HG02973 (cell line): ENCODE measurements at regions not wholly inside any gene's neighbourhood (a gene's known extent, or its start where the extent isn't known, plus 50 kb on each side); places are given as distances from the start of the nearest gene placed in this dataset.
A peak's percentile ranks its signal among the peaks of the same experiment; 100 is the strongest.

ENCODE experiments used
- ATAC-seq: cut with Tn5 transposase; IDR thresholded peaks from one replicate; pipeline ENCODE4 v1.9.1; 2021; ENCODE audit warnings: moderate library complexity; ENCODE audit not compliant: unreplicated experiment

DNA sequence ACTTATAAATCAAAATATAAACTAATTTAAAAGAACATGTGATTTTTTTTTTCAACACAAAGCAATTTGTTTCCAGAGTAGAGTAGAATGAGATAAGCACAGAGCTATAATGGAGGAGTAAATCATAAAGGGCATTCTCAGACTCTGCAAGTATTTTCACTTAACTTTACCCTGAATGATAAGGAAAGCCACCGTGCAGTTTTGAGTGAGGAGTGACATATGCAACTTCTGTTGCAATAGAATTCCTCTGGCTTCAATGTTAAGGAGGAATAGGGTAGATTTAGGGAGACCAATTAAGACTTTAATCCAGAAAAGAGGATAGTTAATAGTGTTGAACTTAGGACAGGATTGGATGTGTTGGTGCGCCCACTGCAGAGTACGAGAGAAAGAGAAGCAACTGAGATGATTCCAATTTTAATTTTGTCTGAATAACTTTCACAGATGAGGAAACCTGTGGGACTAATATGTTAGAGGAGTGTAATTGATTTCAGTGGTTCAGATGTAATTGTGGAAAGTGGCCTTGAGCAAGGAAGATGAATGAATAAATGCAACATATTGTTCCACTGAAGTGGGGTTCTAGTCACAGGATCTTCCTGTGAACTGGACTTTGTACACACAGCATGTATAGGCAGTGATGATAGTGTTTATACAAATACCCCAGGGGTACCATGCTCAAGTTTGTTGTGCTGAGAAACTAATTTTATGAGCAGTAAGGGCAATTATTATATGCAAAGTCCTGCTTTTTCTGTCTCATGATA lies 255.5 kb upstream of the ANO3 start:
- no peak for ATAC-seq

DNA sequence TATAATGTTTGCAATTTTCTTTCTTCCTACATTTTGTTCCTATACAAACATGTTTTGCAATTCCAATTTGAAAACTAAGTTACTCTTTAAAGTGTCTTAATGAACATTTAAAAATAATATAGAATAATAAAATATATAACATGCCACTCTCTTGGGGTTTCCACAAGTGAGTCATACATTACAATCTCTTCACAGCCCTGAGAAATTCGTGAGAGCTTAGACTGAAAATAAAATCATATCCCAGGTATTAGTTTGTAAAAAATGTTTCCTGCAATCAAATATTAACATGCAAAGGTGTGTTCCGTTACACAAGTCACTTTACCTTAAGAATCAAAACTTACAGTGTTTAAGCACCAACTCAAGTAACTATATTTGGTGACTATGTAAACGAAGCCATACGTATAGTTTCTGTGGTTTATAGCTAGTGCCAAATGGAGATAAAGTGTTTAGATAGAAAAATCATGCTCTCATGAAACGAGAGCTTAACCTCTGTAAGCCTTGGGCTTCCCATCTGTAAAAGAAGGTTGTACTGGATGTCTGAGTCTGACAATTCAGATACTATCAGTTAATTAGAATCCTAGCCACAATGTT lies 253.6 kb upstream of the ANO3 start:
- ATAC-seq: no peak

DNA sequence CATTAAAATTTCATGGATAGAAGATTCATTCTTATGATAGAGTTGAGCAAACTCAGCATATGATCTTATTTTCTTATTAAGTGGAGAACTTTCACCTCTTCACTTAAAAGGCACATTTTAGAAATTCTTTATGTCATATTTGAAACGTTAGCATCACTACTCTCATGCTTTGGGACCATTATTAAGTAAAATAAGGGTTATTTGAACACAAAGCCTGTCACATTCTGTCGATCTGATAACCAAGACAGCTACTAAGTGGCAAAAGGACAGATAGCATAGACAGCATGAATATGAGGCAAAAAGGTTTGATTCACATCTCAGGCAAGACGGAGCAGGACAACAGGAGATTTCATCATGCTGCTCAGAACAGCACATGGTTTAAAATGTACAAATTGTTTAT lies 247.6 kb upstream of the ANO3 start:
- ATAC-seq: no peak

DNA sequence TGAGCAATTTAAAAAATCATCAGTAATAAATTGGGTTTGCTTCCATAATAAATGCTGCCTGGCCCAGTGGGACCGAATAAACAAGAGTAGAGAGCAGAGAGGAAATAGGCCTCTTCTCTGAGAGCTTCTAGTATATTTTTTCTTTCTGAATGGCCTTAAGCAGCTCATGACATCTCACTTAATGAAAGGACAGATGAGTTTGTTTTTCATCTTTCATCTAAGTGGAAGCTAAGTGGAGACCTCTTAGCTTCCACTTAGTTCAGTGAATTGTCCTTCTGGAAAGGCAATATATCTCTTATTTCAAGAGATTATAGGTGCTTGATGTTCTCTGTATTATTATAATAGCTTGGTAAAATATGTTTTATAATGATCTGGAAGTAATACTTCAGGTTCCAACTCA lies 245.9 kb upstream of the ANO3 start:
- ATAC-seq: no peak

DNA sequence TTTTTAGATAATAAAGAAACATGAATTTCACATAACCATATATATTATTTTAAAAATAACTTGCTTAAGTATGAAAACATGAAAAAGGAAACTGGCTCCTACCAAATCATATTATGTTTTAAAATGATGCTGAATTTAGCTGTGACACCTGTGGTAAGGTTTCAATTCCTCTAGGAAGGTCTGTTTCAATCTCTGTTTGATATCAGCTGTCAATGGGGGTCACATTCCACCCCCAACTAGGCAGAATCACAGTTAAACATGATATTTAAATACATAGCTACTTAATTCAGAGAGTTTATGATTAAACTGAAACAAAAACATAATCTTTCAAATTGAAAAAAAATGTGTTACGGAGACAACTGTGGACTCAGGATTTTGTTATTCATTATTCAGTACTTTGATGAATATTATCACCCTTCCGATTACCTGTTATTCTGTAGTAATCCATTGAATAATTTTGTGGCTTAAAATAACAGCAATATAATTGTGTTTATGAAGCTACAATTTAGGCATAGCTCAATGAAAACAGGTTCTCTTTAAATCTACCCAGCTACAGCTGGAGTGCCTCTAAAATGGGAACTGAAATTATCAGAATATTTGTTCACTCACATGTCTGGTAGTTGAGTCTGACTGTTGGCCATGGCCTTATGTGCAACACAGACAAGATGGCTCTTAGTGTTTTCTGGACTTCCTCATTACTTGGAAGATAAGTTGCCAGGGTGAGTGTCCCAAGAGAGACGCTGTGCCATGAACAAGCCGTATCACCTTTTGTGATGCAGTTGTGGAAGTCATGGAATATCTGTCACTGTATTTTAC lies 244.6 kb upstream of the ANO3 start:
- ATAC-seq: peak; percentile 98

DNA sequence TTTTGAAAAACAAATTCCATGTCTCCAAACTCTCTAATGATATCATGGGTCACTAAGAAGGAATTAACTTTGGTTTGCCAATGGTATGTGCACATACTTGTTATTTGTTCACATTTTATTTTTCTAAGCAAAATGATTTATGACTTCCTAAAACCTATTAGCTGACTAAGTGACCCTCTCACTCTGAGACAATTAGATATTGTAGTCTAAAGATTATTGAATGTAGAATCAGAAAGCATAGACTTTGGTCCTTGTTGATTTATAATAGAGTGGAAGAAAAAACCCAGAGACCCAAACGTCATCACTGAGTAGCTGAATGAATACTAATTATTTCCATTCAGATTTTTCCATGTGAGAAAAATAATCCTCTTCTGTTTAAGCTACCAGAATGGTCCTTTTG lies 243.5 kb upstream of the ANO3 start:
- ATAC-seq: no peak

DNA sequence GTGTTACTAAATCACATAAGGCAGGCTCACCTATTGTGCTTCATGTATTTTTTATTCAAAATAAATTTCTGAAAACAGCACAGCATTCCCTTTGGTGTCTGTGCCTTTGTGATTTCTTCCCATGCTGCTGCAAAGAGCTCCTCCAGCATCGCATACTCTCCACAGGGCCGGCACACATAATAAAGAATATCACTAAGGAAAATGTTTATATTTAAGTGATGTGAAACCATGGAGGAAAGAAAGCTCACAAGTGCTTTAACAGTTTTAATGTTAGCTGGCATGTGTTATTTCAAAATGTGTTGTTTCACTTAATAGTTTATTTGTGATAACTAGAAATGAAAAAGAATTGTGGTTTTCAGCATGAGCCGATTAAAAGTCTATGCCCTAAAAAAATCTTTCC lies 241.3 kb upstream of the ANO3 start:
- no peak for ATAC-seq

DNA sequence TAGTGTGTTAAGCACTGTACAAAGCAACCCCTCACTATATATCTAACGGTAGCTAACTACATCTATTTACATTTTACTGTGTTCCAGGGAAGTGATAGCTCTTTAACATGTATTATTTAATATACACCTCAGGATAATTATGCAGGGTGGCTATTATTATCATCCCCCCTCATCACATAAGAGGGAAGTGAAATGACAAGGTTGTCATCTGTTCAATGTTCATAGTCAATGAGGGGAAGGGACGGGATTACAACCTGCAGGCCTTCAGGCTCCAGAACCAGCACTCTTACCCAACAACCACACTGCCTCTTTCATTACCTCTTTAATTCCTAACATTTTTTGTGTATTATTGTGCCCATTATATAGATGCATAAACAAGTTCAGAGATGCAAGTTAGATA lies 238.7 kb upstream of the ANO3 start:
- no peak for ATAC-seq

DNA sequence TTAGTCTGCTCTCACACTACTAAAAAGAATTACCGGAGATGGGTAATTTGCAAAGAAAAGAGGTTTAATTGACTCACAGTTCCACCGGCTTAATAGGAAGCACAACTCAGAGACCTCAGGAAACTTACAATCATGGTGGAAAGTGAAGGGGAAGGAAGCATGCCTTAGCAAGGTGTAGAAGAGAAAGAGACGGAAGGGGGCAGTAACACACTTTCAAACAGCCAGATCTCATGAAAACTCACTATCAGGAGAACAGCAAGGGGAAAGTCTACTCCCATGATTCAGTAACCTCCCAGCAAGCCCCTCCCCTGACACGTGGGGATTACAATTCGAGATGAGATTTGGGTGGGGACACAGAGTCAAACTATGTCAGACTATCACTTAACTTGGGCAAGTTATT lies 236.6 kb upstream of the ANO3 start:
- ATAC-seq: no peak

DNA sequence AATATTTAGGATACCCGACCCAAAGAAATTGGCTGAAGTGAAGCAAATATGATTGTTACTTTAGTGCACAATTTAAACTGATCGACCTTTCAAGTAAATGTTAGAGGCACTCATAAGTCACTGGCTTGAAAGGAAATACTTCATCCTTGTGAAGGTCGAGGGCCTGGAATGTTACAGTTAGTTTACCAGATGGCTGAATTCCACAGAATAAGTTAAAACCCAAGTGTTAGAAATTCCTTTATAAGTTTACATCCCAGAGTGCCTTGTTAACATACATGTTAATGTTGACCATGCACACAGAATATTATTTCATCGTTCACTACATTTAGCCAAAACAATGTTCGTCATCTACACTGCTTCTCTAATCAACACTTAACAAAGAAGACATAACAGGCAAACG lies 235.5 kb upstream of the ANO3 start:
- ATAC-seq: no peak

DNA sequence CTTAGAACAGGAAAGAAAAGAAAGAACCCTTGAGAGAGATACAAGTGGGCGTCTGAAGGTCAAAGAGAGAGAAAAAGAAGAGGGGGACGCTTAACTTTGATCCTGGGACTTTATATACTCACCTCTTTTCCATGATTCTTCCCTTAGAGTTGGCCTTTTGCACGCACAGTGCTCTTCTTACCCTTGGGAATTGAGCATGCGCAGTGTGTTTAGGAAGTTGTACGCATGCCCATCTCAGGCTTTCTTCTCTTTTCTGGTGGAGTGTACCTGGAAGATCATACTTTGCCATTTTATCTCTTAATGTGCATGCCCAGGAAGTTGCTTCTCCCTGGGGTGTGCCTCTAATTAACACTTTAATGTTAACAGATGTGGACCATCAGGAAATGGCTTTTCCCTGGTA lies 229.6 kb upstream of the ANO3 start:
- ATAC-seq: no peak

DNA sequence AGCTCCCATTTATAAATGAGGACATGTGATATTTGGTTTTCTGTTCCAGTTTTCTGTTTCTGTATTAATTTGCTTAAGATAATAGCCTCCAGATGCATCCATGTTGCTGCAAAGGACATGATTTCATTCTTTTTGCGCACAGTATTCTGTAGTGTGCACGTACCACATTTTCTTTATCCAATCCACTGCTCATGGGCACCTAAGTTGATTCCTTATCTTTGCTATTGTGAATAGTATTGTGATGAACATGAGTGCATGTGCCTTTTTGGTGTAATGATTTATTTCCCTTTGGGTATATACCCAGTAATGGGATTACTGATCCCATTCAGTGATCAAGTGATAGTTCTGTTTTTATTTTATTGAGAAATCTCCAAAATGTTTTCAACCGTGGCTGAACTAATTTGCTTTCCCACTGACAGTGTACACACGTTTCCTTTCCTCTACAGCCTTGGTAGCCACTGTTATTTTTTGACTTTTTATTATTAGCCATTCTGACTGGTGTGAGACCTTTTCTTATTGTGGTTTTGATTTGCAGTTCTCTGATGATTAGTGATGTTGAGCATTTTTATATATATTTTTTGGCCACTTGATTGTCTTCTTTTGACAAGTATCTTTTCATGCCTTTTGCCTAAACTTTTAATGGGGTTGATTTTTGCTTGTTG lies 226.0 kb upstream of the ANO3 start:
- ATAC-seq: no peak

DNA sequence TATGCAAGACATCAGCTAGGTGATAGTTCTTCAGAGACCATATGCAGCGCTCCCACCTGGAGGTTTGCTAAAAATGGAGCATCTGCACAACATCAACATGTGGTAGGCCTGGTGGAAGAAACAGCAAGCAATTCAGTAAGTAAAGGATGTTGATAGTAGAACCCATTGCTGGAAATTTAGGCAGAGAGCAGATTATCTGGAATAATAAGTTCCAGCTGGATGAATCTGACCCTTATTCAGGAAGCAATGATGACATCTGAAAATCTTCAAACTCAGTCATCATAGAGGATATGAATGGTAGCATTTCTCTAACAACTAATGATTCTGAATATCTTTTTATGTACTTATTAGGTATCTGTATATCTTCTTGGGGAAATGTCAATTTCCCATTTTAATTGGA lies 225.2 kb upstream of the ANO3 start:
- no peak for ATAC-seq

DNA sequence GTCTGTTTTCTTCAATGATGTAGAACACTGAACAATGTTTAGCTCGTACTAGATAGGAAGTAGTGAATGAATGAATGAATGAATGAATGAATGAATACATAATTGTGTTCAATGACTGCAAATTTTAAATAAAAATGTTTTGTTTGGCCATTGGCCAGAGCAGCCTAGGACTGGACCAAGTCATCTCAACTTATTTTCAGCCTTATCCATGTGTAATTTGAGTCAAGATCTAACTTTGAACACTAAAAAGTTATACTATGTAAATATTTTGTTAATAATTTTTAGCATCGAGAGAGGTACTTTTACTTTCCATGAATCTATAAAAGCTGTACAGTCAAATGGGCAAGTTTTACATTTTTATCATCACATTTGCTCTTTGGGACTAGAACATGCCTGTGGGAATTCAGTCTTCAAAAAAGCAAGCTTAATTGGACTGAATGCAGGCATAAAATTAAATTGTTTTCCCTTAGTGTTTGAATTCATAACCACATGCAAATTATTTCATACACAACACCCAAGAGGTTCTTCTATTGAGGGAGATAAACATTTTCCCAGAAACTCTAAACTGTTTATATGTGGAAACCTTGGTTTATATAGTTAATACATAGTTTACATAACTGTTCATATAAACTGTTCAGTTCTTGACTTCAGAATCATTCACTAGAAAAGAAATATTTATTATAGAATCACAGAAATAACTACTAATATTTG lies 222.1 kb upstream of the ANO3 start:
- ATAC-seq: no peak

DNA sequence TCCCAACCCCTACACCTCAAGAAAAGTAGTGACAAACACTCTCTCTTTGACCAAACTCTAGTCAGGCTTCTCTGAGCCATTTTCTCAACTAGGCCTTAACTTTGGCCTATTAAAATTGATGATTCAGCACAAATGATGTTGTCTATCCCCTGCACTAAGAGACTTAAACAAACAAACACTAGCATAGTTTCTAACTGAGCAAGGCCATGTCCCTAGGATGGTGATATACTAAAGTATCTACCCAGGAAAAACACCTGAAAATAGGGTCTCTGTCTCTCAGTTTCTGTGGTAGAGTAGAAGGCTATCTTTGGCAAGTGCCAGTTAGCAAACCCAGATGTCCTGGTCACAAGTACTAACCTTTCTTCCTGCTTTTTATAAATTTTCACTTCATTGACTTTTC lies 219.7 kb upstream of the ANO3 start:
- ATAC-seq: no peak

DNA sequence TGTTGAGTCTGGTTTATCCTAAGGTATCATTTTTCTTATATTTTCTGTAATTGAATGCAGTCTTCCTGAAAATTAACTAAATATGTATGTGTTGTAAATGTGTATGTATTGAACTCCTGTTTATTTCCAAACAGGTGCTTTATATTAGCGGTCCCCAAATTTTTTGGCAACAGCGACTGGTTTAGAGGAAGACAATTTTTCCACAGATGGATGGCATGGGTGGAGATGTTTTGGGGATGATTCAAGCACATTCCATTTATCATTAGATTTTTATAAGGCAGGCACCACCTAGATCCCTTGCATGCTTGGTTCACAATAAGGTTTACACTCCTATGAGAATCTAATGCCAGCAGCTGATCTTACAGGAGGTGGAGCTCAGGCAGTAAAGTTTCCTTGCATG lies 210.5 kb upstream of the ANO3 start:
- ATAC-seq: no peak

DNA sequence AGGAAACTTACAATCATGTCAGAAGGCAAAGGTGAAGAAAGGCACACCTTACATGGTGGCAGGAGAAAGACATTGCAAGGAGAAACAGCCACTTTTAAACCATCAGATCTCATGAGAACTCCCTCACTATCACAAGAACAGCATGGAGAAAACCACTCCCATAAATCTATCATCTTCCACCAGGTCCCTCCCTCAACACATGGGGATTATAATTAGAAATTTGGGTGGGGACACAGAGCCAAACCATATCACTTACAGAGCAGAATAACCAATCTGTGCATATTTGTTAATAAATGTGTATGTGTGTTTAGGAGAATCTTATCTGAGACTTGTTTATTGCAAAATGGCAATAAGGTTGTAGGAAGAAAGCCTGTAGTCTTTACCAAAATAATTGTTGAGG lies 205.2 kb upstream of the ANO3 start:
- no peak for ATAC-seq

DNA sequence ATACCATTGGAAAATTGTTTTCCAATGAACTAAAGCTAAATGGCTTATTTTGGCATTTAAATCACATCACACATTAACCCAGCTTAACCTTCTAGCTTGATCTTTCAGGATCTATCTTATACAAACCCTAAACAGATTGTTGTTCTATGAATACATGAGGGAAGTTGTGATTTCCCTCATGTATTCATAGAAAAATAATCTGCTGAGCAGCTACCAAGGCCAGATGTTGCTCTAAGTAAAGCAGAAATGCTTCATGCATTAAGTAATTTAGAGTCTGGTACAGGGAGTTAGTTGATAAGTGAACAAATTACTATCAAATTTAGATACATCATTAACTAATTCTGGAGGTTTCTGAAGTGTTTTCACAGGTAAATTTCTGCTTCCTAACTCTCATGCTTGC lies 204.6 kb upstream of the ANO3 start:
- ATAC-seq: no peak

DNA sequence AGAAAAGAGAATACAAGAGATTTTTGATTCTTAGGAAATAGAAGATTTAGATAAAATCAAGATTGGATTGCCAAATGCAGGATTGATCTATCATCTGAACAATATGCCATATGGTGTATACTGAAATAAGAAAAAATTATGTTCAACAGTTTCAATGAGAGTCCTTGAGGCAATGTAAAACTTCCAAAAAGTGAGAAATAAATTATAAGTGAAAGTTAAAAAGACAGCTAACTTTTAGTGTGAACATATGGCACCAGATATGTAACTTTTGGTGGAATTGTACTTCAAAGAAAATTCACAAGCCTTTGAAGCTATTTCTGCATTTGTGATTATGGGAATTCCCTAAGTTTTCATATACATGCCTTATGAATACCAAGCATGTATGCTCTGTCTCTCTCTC lies 200.5 kb upstream of the ANO3 start:
- ATAC-seq: no peak

DNA sequence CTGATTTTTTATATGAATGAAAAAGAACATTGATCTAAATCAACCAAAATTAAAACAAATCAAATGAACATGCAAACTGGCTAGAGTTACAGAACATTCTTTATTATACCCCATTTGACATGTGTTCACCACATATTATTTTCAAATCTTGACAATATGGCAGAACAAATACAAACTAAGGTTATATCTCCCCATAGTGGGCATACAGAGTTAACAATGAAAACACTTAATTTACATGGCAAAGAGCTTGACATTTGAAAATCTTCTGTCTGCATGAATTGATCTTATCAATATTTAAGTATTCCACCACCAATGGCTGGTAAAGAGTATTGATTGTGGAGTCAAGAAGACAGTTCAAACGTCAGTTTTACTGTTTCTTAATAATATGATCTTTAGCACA lies 197.9 kb upstream of the ANO3 start:
- no peak for ATAC-seq
